Stimulated activated naive CD4-positive, alpha-beta T cell (primary cell): ENCODE measurements at regions not wholly inside any gene's neighbourhood (a gene's known extent, or its start where the extent isn't known, plus 50 kb on each side); places are given as distances from the start of the nearest gene placed in this dataset.

Source experiments
- DNase-seq, 6 experiments: peaks; one replicate each; lab custom pipeline; 2025; lab: John Stamatoyannopoulos, UW

GRCh38 chr13:75231235-75231634 is 250.7 kb downstream of the TBC1D4 start:
- DNase-seq: no peak

- DNase-seq: no peak
These were observed 255.1 kb downstream of the TBC1D4 start for GRCh38 chr13:75226733-75227435.

GRCh38 chr13:75226092-75226491 is 255.9 kb downstream of the TBC1D4 start:
- no peak for DNase-seq

- DNase-seq: no peak
These were observed 256.5 kb downstream of the TBC1D4 start for GRCh38 chr13:75225288-75226032.

- DNase-seq: no peak
These were observed 257.8 kb downstream of the TBC1D4 start for GRCh38 chr13:75224053-75224742.

GRCh38 chr13:75222031-75222430 is 259.9 kb downstream of the TBC1D4 start:
- no peak for DNase-seq

GRCh38 chr13:75220861-75221260 is 261.1 kb downstream of the TBC1D4 start:
- DNase-seq: no peak

- no peak for DNase-seq
These were observed 261.8 kb downstream of the TBC1D4 start for GRCh38 chr13:75220238-75220542.

GRCh38 chr13:75219479-75220237 is 262.3 kb downstream of the TBC1D4 start:
- peak; percentile 45 to 86 (median 70) for DNase-seq

- no peak for DNase-seq
These were observed 264.0 kb downstream of the TBC1D4 start for GRCh38 chr13:75217949-75218348.

GRCh38 chr13:75216038-75216437 is 265.9 kb downstream of the TBC1D4 start:
- no peak for DNase-seq

GRCh38 chr13:75214846-75215245 is 267.1 kb downstream of the TBC1D4 start:
- no peak for DNase-seq

GRCh38 chr13:75202981-75203380 is 279.0 kb downstream of the TBC1D4 start:
- DNase-seq: no peak

- no peak for DNase-seq
These were observed 284.2 kb downstream of the TBC1D4 start for GRCh38 chr13:75197803-75198202.

GRCh38 chr13:75196147-75196837 is 285.7 kb downstream of the TBC1D4 start:
- DNase-seq: no peak

GRCh38 chr13:75195495-75196146 is 286.3 kb downstream of the TBC1D4 start:
- DNase-seq: no peak

- DNase-seq: no peak
These were observed 287.1 kb downstream of the TBC1D4 start for GRCh38 chr13:75194717-75195462.

- no peak for DNase-seq
These were observed 295.6 kb downstream of the TBC1D4 start for GRCh38 chr13:75186379-75186778.

- DNase-seq: no peak
These were observed 300.1 kb downstream of the TBC1D4 start for GRCh38 chr13:75181906-75182305.

- DNase-seq: no peak
These were observed 301.0 kb downstream of the TBC1D4 start for GRCh38 chr13:75180805-75181455.
